A673 (cell line): ENCODE measurements at regions not wholly inside any gene's neighbourhood (a gene's known extent, or its start where the extent isn't known, plus 50 kb on each side); places are given as distances from the start of the nearest gene placed in this dataset.
"Not testable (repeated sequence)": the region's sequence is repeated elsewhere in the genome, so short reads cannot be mapped to it uniquely, and the experiment has no call there.

Source experiments
- EZH2 ChIP-seq: fragments of 200-600 bp; sonication (generic); IDR thresholded peaks from 2 replicates; pipeline ENCODE4 v1.6.1; 2017; ENCODE audit warnings: borderline replicate concordance, low read depth, mild to moderate bottlenecking, mixed read lengths, antibody characterized with exemption, low read length; ENCODE audit not compliant: poor library complexity, severe bottlenecking
- TF ChIP-seq, protein P1 (sequence below): fragments of 300-800, 200-600 bp; sonication (generic); conservative IDR thresholded peaks from 2 replicates; pipeline ENCODE4 v1.5.1; 2017; ENCODE audit warnings: low read depth, mild to moderate bottlenecking, antibody characterized with exemption, low read length, moderate library complexity, mixed read lengths

DNA sequence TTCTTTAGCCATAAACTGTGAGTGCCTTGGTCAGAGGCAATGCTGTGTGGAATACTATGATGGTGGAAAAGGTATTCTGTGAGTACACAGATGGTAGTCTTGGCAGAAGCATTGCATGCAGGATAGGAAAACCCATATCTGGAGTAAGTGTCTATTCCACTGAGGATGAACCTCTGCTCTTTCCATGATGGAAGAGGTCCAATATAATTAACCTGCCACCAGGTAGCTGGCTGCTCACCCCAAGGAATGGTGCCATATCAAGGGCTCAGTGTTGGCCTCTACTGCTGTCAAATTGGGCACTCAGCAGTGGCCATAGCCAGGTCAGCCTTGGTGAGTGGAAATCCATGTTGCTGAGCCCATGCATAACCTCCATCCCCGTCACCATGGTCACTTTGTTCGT, 138.1 kb upstream of the KCND3 start:
- TF ChIP-seq, protein P1, sequence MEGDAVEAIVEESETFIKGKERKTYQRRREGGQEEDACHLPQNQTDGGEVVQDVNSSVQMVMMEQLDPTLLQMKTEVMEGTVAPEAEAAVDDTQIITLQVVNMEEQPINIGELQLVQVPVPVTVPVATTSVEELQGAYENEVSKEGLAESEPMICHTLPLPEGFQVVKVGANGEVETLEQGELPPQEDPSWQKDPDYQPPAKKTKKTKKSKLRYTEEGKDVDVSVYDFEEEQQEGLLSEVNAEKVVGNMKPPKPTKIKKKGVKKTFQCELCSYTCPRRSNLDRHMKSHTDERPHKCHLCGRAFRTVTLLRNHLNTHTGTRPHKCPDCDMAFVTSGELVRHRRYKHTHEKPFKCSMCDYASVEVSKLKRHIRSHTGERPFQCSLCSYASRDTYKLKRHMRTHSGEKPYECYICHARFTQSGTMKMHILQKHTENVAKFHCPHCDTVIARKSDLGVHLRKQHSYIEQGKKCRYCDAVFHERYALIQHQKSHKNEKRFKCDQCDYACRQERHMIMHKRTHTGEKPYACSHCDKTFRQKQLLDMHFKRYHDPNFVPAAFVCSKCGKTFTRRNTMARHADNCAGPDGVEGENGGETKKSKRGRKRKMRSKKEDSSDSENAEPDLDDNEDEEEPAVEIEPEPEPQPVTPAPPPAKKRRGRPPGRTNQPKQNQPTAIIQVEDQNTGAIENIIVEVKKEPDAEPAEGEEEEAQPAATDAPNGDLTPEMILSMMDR = not testable (repeated sequence)
- TF ChIP-seq EZH2 = not testable (repeated sequence)
